GM12874 (cell line): ENCODE measurements at regions not wholly inside any gene's neighbourhood (a gene's known extent, or its start where the extent isn't known, plus 50 kb on each side); places are given as distances from the start of the nearest gene placed in this dataset.

Experiments
- TF ChIP-seq, protein P1 (sequence below): IDR thresholded peaks from 2 replicates; pipeline ENCODE4 v1.5.1; 2011; ENCODE audit warnings: low read depth, mild to moderate bottlenecking, control low read depth, low read length, moderate library complexity; ENCODE audit not compliant: insufficient read depth

DNA sequence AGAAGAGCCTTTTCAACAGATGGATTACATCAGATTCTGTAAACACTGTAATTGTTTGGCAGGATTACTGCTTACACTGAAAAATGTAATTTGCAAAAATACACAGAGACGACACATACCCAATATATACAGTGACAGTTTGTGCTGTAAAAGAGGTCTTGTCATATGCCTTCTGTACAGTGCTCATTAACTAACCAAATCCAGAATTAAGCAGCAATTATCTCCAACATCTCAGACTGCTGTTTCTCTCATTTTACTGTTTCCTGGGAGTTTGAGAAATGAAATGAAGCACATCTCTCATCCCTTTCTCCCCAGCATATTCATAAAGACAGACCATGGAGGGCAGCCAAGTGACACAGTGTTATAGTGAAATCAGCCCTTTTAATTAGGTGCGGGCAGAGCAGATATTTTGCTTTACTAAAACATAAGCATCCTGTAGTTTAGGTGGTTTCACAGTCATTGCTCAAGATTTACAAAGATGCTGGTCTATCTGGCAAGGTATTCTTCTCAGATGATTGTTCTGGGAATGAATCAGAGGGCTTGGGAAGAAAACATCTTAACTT, 618.4 kb upstream of the USP24 start:
- TF ChIP-seq, protein P1, sequence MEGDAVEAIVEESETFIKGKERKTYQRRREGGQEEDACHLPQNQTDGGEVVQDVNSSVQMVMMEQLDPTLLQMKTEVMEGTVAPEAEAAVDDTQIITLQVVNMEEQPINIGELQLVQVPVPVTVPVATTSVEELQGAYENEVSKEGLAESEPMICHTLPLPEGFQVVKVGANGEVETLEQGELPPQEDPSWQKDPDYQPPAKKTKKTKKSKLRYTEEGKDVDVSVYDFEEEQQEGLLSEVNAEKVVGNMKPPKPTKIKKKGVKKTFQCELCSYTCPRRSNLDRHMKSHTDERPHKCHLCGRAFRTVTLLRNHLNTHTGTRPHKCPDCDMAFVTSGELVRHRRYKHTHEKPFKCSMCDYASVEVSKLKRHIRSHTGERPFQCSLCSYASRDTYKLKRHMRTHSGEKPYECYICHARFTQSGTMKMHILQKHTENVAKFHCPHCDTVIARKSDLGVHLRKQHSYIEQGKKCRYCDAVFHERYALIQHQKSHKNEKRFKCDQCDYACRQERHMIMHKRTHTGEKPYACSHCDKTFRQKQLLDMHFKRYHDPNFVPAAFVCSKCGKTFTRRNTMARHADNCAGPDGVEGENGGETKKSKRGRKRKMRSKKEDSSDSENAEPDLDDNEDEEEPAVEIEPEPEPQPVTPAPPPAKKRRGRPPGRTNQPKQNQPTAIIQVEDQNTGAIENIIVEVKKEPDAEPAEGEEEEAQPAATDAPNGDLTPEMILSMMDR: no peak

DNA sequence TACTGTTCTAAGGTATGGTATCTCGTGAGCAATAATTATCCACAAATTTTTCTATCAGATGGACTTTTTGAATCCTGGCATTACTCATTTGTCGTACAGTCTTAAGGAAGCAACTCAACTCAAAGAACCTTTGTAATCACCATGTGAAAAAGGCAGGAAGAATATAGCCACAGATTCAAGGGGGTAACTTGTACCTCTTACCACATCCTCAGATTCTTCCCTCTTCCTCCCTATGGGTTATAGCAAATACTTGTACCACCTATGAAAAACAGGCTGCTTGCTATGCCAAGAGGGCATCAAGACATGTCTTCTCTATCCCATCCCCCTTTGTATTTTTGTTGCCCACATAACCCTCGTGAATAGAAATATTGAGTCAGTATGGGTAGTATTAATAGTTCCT, 616.6 kb upstream of the USP24 start:
- TF ChIP-seq, protein P1: no peak

DNA sequence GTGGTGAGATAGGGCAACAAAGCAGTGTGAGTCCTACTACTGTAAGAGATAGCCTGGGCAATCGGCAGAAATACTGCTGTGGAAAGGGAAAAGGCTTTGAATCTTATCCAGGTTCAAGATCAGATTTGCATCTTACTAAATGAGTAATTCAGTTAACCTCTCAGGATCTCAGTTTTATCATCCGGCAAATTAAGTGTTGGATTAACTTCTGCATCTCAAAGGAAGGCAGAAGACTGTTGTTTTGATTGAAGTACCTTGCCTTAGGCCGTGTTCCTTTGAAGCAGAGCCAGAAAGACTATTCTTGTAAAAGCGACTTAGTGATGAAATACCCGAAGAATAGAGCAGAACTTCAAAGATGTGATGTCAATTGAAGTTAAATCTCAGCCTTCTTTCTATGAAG, 612.9 kb upstream of the USP24 start:
- TF ChIP-seq, protein P1: no peak

DNA sequence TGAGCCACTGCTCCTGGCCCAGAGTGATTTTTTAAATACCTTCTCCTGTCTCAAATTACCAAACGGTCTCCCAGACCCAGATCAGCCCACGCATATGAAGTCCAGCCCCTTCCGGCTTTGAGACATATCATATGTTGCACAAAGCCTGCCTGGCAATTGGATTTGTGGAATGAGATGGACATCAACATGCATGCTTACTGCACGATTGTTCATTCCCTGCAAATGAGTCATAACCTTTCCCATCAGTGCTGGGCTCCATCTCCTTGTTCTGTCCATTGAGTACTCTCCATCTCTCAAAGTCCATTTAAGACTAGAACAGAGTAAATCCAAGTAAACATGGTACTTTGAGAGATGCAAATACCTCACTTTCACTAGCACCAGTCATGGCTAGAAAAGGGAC, 612.2 kb upstream of the USP24 start:
- TF ChIP-seq, protein P1: no peak

DNA sequence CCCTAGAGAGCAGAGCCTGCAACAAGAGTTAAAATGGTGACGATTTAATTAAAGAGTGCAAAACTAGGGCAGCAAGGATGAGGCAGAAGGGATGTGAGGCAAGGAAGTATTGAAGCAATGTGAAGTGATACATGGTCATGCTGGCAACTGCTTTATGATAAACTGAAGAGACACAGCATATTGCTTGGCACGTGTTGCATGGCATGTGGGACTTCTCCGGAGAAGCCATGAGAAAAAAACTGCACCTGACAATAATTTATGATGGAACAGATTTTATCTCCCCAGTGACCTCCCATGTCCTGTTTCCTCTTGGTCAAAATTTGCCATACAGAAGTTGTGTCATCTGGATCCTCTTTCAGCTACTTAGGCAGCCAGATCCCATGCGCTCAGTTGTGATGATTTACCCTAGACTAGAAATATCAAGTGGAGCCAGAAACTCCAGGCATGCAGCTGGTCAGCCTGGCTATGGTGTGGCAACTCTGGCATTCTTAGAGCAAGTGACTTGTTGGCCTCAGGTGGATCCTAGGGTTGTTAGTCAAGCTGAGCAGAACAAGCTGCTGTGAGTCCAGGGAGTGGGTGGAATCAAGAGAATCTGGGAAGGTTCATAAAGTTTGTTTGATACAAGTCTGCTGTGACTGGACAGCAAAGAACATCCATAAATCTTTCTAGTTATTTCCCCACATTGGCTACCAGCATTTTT, 611.4 kb upstream of the USP24 start:
- TF ChIP-seq, protein P1: no peak

DNA sequence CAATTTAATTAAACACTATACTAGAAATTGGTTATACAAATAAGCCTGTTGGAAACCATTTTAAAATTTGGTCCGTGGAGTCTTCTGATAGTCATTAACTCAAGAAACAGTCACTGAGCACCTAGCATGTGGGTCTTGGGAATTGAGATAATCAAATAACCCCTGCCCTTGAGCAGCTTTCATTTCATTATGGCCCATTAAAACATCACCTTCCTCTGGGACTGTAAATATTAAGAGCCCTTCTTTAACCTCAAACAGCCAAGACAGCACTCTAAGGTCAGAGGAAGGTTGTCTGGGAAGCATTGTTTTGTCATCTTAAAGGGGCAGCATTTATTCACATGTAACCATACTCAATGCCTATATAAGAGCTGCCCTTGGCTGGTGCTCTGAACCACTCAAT, 610.3 kb upstream of the USP24 start:
- TF ChIP-seq, protein P1: no peak

DNA sequence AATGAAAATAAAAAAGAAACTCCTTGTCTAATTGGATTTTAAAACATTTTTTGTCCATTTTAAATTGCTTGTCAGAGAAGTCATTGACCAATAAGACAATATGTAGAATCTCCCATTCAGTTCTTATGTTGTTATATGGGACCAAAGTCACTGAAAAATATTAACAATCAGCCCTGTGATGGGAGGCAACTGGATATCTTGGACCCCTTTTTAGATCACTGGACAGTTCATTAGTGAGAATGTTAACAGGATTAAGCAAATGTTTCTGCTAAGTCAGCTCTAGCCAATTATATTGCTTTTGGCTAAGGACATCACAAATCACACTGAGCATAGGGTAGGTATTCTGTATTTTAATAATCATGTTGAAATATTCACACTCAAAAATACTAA, 609.1 kb upstream of the USP24 start:
- TF ChIP-seq, protein P1: no peak
